Thyroid gland (tissue), 4 donors: ENCODE measurements at regions not wholly inside any gene's neighbourhood (a gene's known extent, or its start where the extent isn't known, plus 50 kb on each side); places are given as distances from the start of the nearest gene placed in this dataset.

Source experiments
- DNase-seq, 2 donors: peaks; one replicate each; pipeline ENCODE4 v3.0.0-alpha.2; 2019
- H3K27ac ChIP-seq, 3 donors: fragments of 200-600 bp; sonication (generic); 1 replicate in 2 of 3; 2 replicates in 1 of 3; pipeline ENCODE4 v1.5.1; 2016 to 2019; ENCODE audit warnings: mild to moderate bottlenecking in 1 of 3, moderate library complexity in 1 of 3
- H3K27me3 ChIP-seq: fragments of 200-600 bp; sonication (generic); one replicate; pipeline ENCODE4 v1.5.1; 2019
- H3K36me3 ChIP-seq, 2 donors: fragments of 200-600 bp; sonication (generic); one replicate each; pipeline ENCODE4 v1.5.1; 2016 to 2019
- H3K4me1 ChIP-seq, 2 donors: fragments of 200-600 bp; sonication (generic); one replicate each; pipeline ENCODE4 v1.5.1; 2017 to 2019
- H3K4me3 ChIP-seq, 3 donors: fragments of 200-600 bp; sonication (generic); replicated peaks in 1 of 3; 1 replicate in 2 of 3; 2 replicates in 1 of 3; pipeline ENCODE4 v1.5.1; 2016; ENCODE audit warnings: mild to moderate bottlenecking in 1 of 3
- H3K9me3 ChIP-seq: fragments of 200-600 bp; sonication (generic); one replicate; pipeline ENCODE4 v1.5.1; 2017
- CTCF ChIP-seq, 6 experiments: fragments of 200-600 bp in 3 of 6; fragments of 450-650 bp in 3 of 6; sonication (generic) in 3 of 6; IDR thresholded peaks; one replicate each; pipeline ENCODE4 v1.5.1; 2016 to 2019; ENCODE audit warnings: antibody characterized with exemption in 6 of 6, mild to moderate bottlenecking in 2 of 6, inconsistent platforms in 1 of 6, moderate library complexity in 1 of 6
- POLR2A ChIP-seq, 2 donors: fragments of 450-650 bp; IDR thresholded peaks; one replicate each; pipeline ENCODE4 v1.6.1; 2017; ENCODE audit warnings: antibody characterized with exemption in 2 of 2, mild to moderate bottlenecking in 2 of 2, moderate library complexity in 1 of 2
- WGBS, 2 donors: methylation state at CpG; one replicate each; pipeline ENCODE4 v1.1.5; 2017; 5-methylcytosine and 5-hydroxymethylcytosine counted together
- intact Hi-C: fragments of 100-400 bp; cut with DNase I; formaldehyde crosslinking; loops from one replicate; pipeline ENCODE4 v1.15.1; 2023

GRCh38 chr18:24797981-24798380 lies 337.5 kb downstream of the HRH4 start:
- Histone ChIP-seq H3K36me3 (no peaks in the 10 kb centered on the region), H3K9me3 (no peaks in the 10 kb centered on the region), H3K4me1 (no peaks in the 10 kb centered on the region), H3K4me3 (no peak overlapping the region), H3K27ac (no peak overlapping the region), H3K27me3 (no peaks in the 10 kb centered on the region)
- no peak for DNase-seq
- TF ChIP-seq CTCF (IDR thresholded peaks at IDR 0.05): no peak
- TF ChIP-seq POLR2A (IDR thresholded peaks at IDR 0.05): no peak
- intact Hi-C loops: no loop called here
- WGBS, 2 donors: 82 to 89% methylated on average over 3 of the region's 3 CpGs

GRCh38 chr18:24799176-24799575 lies 338.7 kb downstream of the HRH4 start:
- Histone ChIP-seq H3K9me3 (no peaks in the 10 kb centered on the region), H3K27me3 (no peaks in the 10 kb centered on the region), H3K4me1 (no peaks in the 10 kb centered on the region), H3K36me3 (no peaks in the 10 kb centered on the region), H3K27ac (no peak overlapping the region), H3K4me3 (no peak overlapping the region)
- intact Hi-C loops: no loop called here
- no peak for DNase-seq
- WGBS, 2 donors: 82 to 84% methylated on average over 1 of the region's 1 CpG
- no peak for TF ChIP-seq CTCF (IDR thresholded peaks at IDR 0.05)
- no peak for TF ChIP-seq POLR2A (IDR thresholded peaks at IDR 0.05)

- H3K4me1 ChIP-seq: no peaks in the 10 kb centered on the region
- 68 to 70% methylated on average over 4 of the region's 4 CpGs for WGBS, 2 donors
- no peak overlapping the region for H3K4me3 ChIP-seq
- intact Hi-C loops: no loop called here
- H3K36me3 ChIP-seq: no peaks in the 10 kb centered on the region
- no peaks in the 10 kb centered on the region for H3K9me3 ChIP-seq
- no peak for DNase-seq
- TF ChIP-seq CTCF (IDR thresholded peaks at IDR 0.05): no peak
- TF ChIP-seq POLR2A (IDR thresholded peaks at IDR 0.05): no peak
- H3K27me3 ChIP-seq: no peaks in the 10 kb centered on the region
- H3K27ac ChIP-seq: no peak overlapping the region
These were observed 339.3 kb downstream of the HRH4 start for GRCh38 chr18:24799720-24800119.

- no peaks in the 10 kb centered on the region for H3K4me1 ChIP-seq
- H3K27me3 ChIP-seq: no peaks in the 10 kb centered on the region
- no peaks in the 10 kb centered on the region for H3K36me3 ChIP-seq
- no peak overlapping the region for H3K27ac ChIP-seq
- intact Hi-C loops: no loop called here
- WGBS, 2 donors: 54 to 84% methylated on average over 1 of the region's 1 CpG
- H3K9me3 ChIP-seq: no peaks in the 10 kb centered on the region
- H3K4me3 ChIP-seq: no peak overlapping the region
- DNase-seq: no peak
- no peak for TF ChIP-seq POLR2A (IDR thresholded peaks at IDR 0.05)
- no peak for TF ChIP-seq CTCF (IDR thresholded peaks at IDR 0.05)
These were observed 340.6 kb downstream of the HRH4 start for GRCh38 chr18:24801001-24801400.

- no peaks in the 10 kb centered on the region for H3K27me3 ChIP-seq
- no peak for DNase-seq
- TF ChIP-seq POLR2A (IDR thresholded peaks at IDR 0.05) (no peak), CTCF (IDR thresholded peaks at IDR 0.05) (no peak)
- H3K9me3 ChIP-seq: no peaks in the 10 kb centered on the region
- no peak overlapping the region for H3K4me3 ChIP-seq
- H3K4me1 ChIP-seq: no peaks in the 10 kb centered on the region
- H3K27ac ChIP-seq: no peak overlapping the region
- intact Hi-C loops: no loop called here
- no peaks in the 10 kb centered on the region for H3K36me3 ChIP-seq
These were observed 342.0 kb downstream of the HRH4 start for GRCh38 chr18:24802456-24802855.
